Sigmoid colon (tissue), 6 donors: ENCODE measurements at regions not wholly inside any gene's neighbourhood (a gene's known extent, or its start where the extent isn't known, plus 50 kb on each side); places are given as distances from the start of the nearest gene placed in this dataset.

Experiments used
- DNase-seq: peaks from one replicate; pipeline ENCODE4 v3.0.0-alpha.2; 2019
- H3K27ac ChIP-seq, 4 donors: fragments of 200-600 bp; sonication (generic); one replicate each; pipeline ENCODE4 v1.5.1; 2016 to 2019; ENCODE audit warnings: mild to moderate bottlenecking in 1 of 4
- H3K27me3 ChIP-seq, 3 donors: fragments of 200-600 bp; sonication (generic); one replicate each; pipeline ENCODE4 v1.5.1; 2019; ENCODE audit warnings: mild to moderate bottlenecking in 1 of 3
- H3K36me3 ChIP-seq, 4 donors: fragments of 200-600 bp; sonication (generic); one replicate each; pipeline ENCODE4 v1.5.1; 2016 to 2019
- H3K4me1 ChIP-seq, 4 donors: fragments of 200-600 bp; sonication (generic); one replicate each; pipeline ENCODE4 v1.5.1; 2017 to 2019
- H3K4me3 ChIP-seq, 4 donors: fragments of 200-600 bp; sonication (generic); one replicate each; pipeline ENCODE4 v1.5.1; 2017 to 2019; ENCODE audit warnings: mild to moderate bottlenecking in 2 of 4, moderate library complexity in 1 of 4
- H3K9me3 ChIP-seq, 4 donors: fragments of 200-600 bp in 3 of 4; sonication (generic) in 3 of 4; one replicate each; pipeline versions ENCODE4 v1.5.1 to v1.6.1; 2013 to 2019
- EP300 ChIP-seq, 4 donors: sonication (generic); formaldehyde crosslinking; IDR thresholded peaks; one replicate each; pipeline ENCODE4 v1.6.1; 2017; ENCODE audit warnings: antibody characterized with exemption in 4 of 4
- POLR2A ChIP-seq, 2 donors: fragments of 450-650 bp; IDR thresholded peaks; one replicate each; pipeline ENCODE4 v1.6.1; 2016; ENCODE audit warnings: antibody characterized with exemption in 2 of 2, mild to moderate bottlenecking in 2 of 2, moderate library complexity in 2 of 2
- POLR2AphosphoS5 ChIP-seq, 4 donors: sonication (generic); formaldehyde crosslinking; IDR thresholded peaks; one replicate each; pipeline ENCODE4 v1.6.1; 2017; ENCODE audit warnings: antibody characterized with exemption in 4 of 4
- WGBS, 2 donors: extraction: QIAGEN DNeasy Blood & Tissue Kit; methylation state at CpG; one replicate each; pipeline ENCODE4 v1.1.7; 2013; 5-methylcytosine and 5-hydroxymethylcytosine counted together
- intact Hi-C: fragments of 100-400 bp; cut with DNase I; formaldehyde crosslinking; loops from one replicate; pipeline ENCODE4 v1.15.1; 2023
- TF ChIP-seq, protein P1 (sequence below), 4 experiments: fragments of 450-650 bp in 3 of 4; fragments of 200-600 bp in 1 of 4; IDR thresholded peaks; one replicate each; pipeline ENCODE4 v1.5.1; 2016 to 2019; ENCODE audit warnings: antibody characterized with exemption in 4 of 4, mild to moderate bottlenecking in 3 of 4, moderate library complexity in 2 of 4
- donor health status: healthy with polysubstance abuse.
- donor health status: healthy.

DNA sequence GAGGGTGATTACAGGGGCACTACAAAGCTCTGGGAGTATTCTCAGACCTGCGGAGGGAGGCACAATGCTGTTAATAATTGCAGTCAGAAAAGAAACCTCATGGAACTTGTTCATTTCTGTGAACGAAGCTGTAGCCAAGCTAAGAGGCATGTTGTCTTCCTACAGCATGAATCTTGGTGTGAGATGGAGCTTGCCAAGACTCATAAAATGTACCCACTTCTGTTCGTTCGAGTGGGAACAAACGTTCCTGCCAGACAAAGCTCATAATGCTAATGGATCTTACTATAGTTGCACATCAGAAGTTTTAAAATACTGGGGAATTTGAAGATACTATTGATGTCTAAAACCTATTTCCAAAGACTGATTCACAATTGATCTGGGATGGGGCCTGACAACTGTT is 489.1 kb downstream of the ZEB2 start:
- 78 to 88% methylated on average over 5 of the region's 5 CpGs for WGBS, 2 donors
- intact Hi-C loops = no loop called here
- no peaks in the 10 kb centered on the region for H3K27me3 ChIP-seq
- no peak overlapping the region for H3K4me3 ChIP-seq
- no peaks in the 10 kb centered on the region for H3K36me3 ChIP-seq
- no peak overlapping the region for H3K27ac ChIP-seq
- TF ChIP-seq EP300 (IDR thresholded peaks at IDR 0.05) (no peak), POLR2AphosphoS5 (IDR thresholded peaks at IDR 0.05) (no peak), POLR2A (IDR thresholded peaks at IDR 0.05) (no peak)
- TF ChIP-seq, protein P1, sequence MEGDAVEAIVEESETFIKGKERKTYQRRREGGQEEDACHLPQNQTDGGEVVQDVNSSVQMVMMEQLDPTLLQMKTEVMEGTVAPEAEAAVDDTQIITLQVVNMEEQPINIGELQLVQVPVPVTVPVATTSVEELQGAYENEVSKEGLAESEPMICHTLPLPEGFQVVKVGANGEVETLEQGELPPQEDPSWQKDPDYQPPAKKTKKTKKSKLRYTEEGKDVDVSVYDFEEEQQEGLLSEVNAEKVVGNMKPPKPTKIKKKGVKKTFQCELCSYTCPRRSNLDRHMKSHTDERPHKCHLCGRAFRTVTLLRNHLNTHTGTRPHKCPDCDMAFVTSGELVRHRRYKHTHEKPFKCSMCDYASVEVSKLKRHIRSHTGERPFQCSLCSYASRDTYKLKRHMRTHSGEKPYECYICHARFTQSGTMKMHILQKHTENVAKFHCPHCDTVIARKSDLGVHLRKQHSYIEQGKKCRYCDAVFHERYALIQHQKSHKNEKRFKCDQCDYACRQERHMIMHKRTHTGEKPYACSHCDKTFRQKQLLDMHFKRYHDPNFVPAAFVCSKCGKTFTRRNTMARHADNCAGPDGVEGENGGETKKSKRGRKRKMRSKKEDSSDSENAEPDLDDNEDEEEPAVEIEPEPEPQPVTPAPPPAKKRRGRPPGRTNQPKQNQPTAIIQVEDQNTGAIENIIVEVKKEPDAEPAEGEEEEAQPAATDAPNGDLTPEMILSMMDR (IDR thresholded peaks at IDR 0.05) = no peak
- peaks cover 0 to 7% (median 0%) of the 10 kb centered on the region in 4 donors for H3K4me1 ChIP-seq
- DNase-seq = no peak
- H3K9me3 ChIP-seq = no peaks in the 10 kb centered on the region

DNA sequence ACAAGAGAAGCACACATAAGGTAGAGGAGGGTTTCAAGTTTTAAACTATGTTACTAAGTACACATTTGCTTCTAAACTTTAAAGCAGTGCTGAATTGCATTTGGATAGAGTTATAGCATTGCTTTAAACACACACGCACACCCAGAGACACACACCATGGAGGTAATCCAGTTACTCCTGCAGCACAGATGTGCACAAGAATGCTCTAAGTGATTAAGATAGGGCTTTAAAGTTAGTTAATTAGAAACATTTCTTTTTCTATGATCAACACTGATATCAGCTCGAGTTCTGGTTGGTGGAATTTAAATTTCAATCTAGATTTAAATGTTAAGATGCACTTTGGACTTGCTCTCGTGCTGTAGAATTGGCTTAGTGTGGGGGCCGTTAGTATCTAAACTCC is 492.3 kb downstream of the ZEB2 start:
- Histone ChIP-seq H3K27ac (no peak overlapping the region), H3K36me3 (no peaks in the 10 kb centered on the region), H3K27me3 (no peaks in the 10 kb centered on the region), H3K4me1 (peaks cover 0 to 7% (median 0%) of the 10 kb centered on the region in 4 donors), H3K4me3 (no peak overlapping the region), H3K9me3 (no peaks in the 10 kb centered on the region)
- WGBS, 2 donors = 56 to 74% methylated on average over 4 of the region's 4 CpGs
- no peak for DNase-seq
- intact Hi-C loops = no loop called here
- TF ChIP-seq POLR2AphosphoS5 (IDR thresholded peaks at IDR 0.05) (no peak), POLR2A (IDR thresholded peaks at IDR 0.05) (no peak), EP300 (IDR thresholded peaks at IDR 0.05) (no peak)
- TF ChIP-seq, protein P1 (IDR thresholded peaks at IDR 0.05) = no peak

DNA sequence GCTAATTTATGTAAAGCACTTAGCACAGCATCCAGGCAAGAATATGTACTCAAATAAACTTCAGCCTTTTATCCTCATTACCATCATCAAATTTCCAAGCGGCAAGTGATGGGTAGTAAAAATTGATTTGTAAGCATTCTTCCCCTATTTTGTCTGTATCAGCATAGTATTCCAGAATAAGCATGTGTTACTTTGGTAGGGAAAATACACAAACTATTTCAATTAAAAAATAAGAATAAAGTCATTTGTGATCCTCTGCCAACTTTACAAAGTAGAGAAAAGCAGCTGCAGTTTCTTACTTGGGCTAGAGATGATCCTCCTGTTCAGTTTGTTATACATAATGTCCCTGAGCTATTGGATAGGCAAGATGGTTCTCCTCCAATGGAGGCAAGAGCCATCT is 493.2 kb downstream of the ZEB2 start:
- 83 to 92% methylated on average over 1 of the region's 1 CpG for WGBS, 2 donors
- Histone ChIP-seq H3K36me3 (no peaks in the 10 kb centered on the region), H3K4me1 (peaks cover 0 to 7% (median 0%) of the 10 kb centered on the region in 4 donors), H3K4me3 (no peak overlapping the region), H3K27ac (no peak overlapping the region), H3K27me3 (no peaks in the 10 kb centered on the region), H3K9me3 (peaks cover 0 to 5% (median under 1%) of the 10 kb centered on the region in 4 donors)
- DNase-seq = no peak
- intact Hi-C loops = no loop called here
- TF ChIP-seq POLR2A (IDR thresholded peaks at IDR 0.05) = no peak
- TF ChIP-seq POLR2AphosphoS5 (IDR thresholded peaks at IDR 0.05) = no peak
- TF ChIP-seq EP300 (IDR thresholded peaks at IDR 0.05) = no peak
- TF ChIP-seq, protein P1 (IDR thresholded peaks at IDR 0.05) = no peak

GRCh38 chr2:144020047-144020446 is 499.9 kb downstream of the ZEB2 start:
- no peaks in the 10 kb centered on the region for H3K27me3 ChIP-seq
- DNase-seq = no peak

More at GRCh38 chr2:144020047-144020446, 499.9 kb downstream of the ZEB2 start:
- Histone ChIP-seq H3K27ac (no peak overlapping the region), H3K36me3 (no peaks in the 10 kb centered on the region), H3K4me1 (no peaks in the 10 kb centered on the region), H3K4me3 (no peak overlapping the region), H3K9me3 (peaks cover 0 to 10% (median under 1%) of the 10 kb centered on the region in 4 donors)
- WGBS, 2 donors = 94 to 95% methylated on average over 6 of the region's 6 CpGs
- no peak for TF ChIP-seq POLR2A (IDR thresholded peaks at IDR 0.05)
- TF ChIP-seq, protein P1 (IDR thresholded peaks at IDR 0.05) = no peak
- no peak for TF ChIP-seq EP300 (IDR thresholded peaks at IDR 0.05)
- TF ChIP-seq POLR2AphosphoS5 (IDR thresholded peaks at IDR 0.05) = no peak
- intact Hi-C loops = no loop called here
